GM06990 (cell line): ENCODE measurements at regions not wholly inside any gene's neighbourhood (a gene's known extent, or its start where the extent isn't known, plus 50 kb on each side); places are given as distances from the start of the nearest gene placed in this dataset.

ENCODE experiments used
- DNase-seq: peaks from one replicate; pipeline ENCODE4 v3.0.0-alpha.2; 2011; ENCODE audit not compliant: insufficient read length; ENCODE audit errors: extremely low read depth
- H3K27me3 ChIP-seq: replicated peaks from 2 replicates; pipeline ENCODE4 v1.6.0; 2011; ENCODE audit warnings: low read length; ENCODE audit not compliant: control insufficient read depth, insufficient read depth
- H3K36me3 ChIP-seq: 2 replicates; pipeline ENCODE4 v1.5.1; 2011; ENCODE audit warnings: low read length; ENCODE audit not compliant: control insufficient read depth, insufficient read depth
- H3K4me3 ChIP-seq: replicated peaks from 2 replicates; pipeline ENCODE4 v1.5.1; 2011; ENCODE audit warnings: low read depth, mild to moderate bottlenecking, control low read depth, low read length
- CTCF ChIP-seq: IDR thresholded peaks from 2 replicates; pipeline ENCODE4 v1.5.1; 2011; ENCODE audit warnings: low read length, control low read depth, mild to moderate bottlenecking, inconsistent platforms; ENCODE audit not compliant: insufficient read depth, poor library complexity, severe bottlenecking

- Histone ChIP-seq H3K27me3 (no peaks in the 10 kb centered on the region), H3K4me3 (no peak overlapping the region), H3K36me3 (no peaks in the 10 kb centered on the region)
- DNase-seq, result no peak
- TF ChIP-seq CTCF, result no peak
These were observed 95.2 kb upstream of the COX10 start for GRCh38 chr17:13973960-13974651.

GRCh38 chr17:13977837-13978236 is 91.5 kb upstream of the COX10 start:
- TF ChIP-seq CTCF, result no peak
- H3K4me3 ChIP-seq, result no peak overlapping the region
- DNase-seq, result no peak
- H3K36me3 ChIP-seq, result no peaks in the 10 kb centered on the region
- H3K27me3 ChIP-seq, result no peaks in the 10 kb centered on the region

- no peaks in the 10 kb centered on the region for H3K27me3 ChIP-seq
- DNase-seq, result no peak
- no peaks in the 10 kb centered on the region for H3K36me3 ChIP-seq
- H3K4me3 ChIP-seq, result no peak overlapping the region
- no peak for TF ChIP-seq CTCF
These were observed 90.8 kb upstream of the COX10 start for GRCh38 chr17:13978478-13978877.

GRCh38 chr17:13981881-13982280 is 87.4 kb upstream of the COX10 start:
- Histone ChIP-seq H3K27me3 (no peaks in the 10 kb centered on the region), H3K36me3 (no peaks in the 10 kb centered on the region), H3K4me3 (no peak overlapping the region)
- DNase-seq, result no peak
- no peak for TF ChIP-seq CTCF

- no peak for DNase-seq
- Histone ChIP-seq H3K27me3 (no peaks in the 10 kb centered on the region), H3K36me3 (no peaks in the 10 kb centered on the region), H3K4me3 (no peak overlapping the region)
- no peak for TF ChIP-seq CTCF
These were observed 84.3 kb upstream of the COX10 start for GRCh38 chr17:13984956-13985355.

GRCh38 chr17:13986855-13987254 is 82.4 kb upstream of the COX10 start:
- Histone ChIP-seq H3K36me3 (no peaks in the 10 kb centered on the region), H3K27me3 (no peaks in the 10 kb centered on the region), H3K4me3 (no peak overlapping the region)
- no peak for DNase-seq
- TF ChIP-seq CTCF, result no peak
